ENCODE measurements at regions not wholly inside any gene's neighbourhood (a gene's known extent, or its start where the extent isn't known, plus 50 kb on each side); places are given as distances from the start of the nearest gene placed in this dataset.
"Not testable (repeated sequence)": the region's sequence is repeated elsewhere in the genome, so short reads cannot be mapped to it uniquely, and the experiment has no call there.

GRCh38 chr6:12525276-12525675 lies 191.3 kb upstream of the PHACTR1 start:
- no peak for DNase-seq

- no peak for DNase-seq
Measured at GRCh38 chr6:12527339-12527738, 189.2 kb upstream of the PHACTR1 start.

- no peak for DNase-seq
Measured at GRCh38 chr6:12528136-12528535, 188.4 kb upstream of the PHACTR1 start.

- no peak for DNase-seq
Measured at GRCh38 chr6:12528581-12529363, 187.8 kb upstream of the PHACTR1 start.

- no peak for DNase-seq
Measured at GRCh38 chr6:12529364-12530019, 187.1 kb upstream of the PHACTR1 start.

- DNase-seq, result no peak
Measured at GRCh38 chr6:12530345-12530744, 186.2 kb upstream of the PHACTR1 start.

GRCh38 chr6:12533586-12533985 lies 183.0 kb upstream of the PHACTR1 start:
- DNase-seq, result no peak

- no peak for DNase-seq
Measured at GRCh38 chr6:12534069-12534853, 182.3 kb upstream of the PHACTR1 start.

GRCh38 chr6:12535586-12536314 lies 180.8 kb upstream of the PHACTR1 start:
- no peak for DNase-seq

GRCh38 chr6:12536416-12536815 lies 180.2 kb upstream of the PHACTR1 start:
- DNase-seq, result no peak

- DNase-seq, result no peak
Measured at GRCh38 chr6:12537389-12537788, 179.2 kb upstream of the PHACTR1 start.

GRCh38 chr6:12538881-12539357 lies 177.6 kb upstream of the PHACTR1 start:
- no peak for DNase-seq

- not testable (repeated sequence) for DNase-seq
Measured at GRCh38 chr6:12542319-12543115, 174.1 kb upstream of the PHACTR1 start.

- DNase-seq, result no peak
Measured at GRCh38 chr6:12543953-12544352, 172.6 kb upstream of the PHACTR1 start.

GRCh38 chr6:12544821-12545565 lies 171.6 kb upstream of the PHACTR1 start:
- DNase-seq, result no peak

GRCh38 chr6:12545619-12546409 lies 170.8 kb upstream of the PHACTR1 start:
- no peak for DNase-seq

GRCh38 chr6:12546410-12547002 lies 170.1 kb upstream of the PHACTR1 start:
- DNase-seq, result no peak

- no peak for DNase-seq
Measured at GRCh38 chr6:12548526-12548925, 168.0 kb upstream of the PHACTR1 start.

- not testable (repeated sequence) for DNase-seq
Measured at GRCh38 chr6:12549445-12549844, 167.1 kb upstream of the PHACTR1 start.

GRCh38 chr6:12554820-12555219 lies 161.7 kb upstream of the PHACTR1 start:
- DNase-seq, result not testable (repeated sequence)
